ENCODE measurements at regions not wholly inside any gene's neighbourhood (a gene's known extent, or its start where the extent isn't known, plus 50 kb on each side); places are given as distances from the start of the nearest gene placed in this dataset.

DNA sequence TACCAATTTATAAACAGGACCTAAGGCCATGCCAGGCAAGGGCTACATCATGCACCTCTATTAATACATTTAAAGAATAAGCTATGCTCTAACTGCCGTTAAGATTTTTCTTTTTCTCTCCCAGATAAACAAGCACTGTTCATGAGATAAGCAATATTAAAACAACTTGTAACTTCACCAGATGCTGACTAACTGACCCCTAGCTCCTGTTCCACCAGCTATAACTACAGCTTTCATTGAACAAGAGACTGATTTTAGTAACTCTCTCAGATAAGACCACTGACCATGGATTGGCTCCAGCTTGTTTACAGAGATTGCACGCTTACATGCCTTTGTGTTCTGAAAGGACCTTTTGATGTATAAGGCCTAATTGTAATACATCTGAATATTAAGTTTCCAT is 540.7 kb upstream of the NECTIN3 start:
- DNase-seq (ENCODE audit: low read depth): no peak
- TF ChIP-seq, protein P1, sequence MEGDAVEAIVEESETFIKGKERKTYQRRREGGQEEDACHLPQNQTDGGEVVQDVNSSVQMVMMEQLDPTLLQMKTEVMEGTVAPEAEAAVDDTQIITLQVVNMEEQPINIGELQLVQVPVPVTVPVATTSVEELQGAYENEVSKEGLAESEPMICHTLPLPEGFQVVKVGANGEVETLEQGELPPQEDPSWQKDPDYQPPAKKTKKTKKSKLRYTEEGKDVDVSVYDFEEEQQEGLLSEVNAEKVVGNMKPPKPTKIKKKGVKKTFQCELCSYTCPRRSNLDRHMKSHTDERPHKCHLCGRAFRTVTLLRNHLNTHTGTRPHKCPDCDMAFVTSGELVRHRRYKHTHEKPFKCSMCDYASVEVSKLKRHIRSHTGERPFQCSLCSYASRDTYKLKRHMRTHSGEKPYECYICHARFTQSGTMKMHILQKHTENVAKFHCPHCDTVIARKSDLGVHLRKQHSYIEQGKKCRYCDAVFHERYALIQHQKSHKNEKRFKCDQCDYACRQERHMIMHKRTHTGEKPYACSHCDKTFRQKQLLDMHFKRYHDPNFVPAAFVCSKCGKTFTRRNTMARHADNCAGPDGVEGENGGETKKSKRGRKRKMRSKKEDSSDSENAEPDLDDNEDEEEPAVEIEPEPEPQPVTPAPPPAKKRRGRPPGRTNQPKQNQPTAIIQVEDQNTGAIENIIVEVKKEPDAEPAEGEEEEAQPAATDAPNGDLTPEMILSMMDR (IDR thresholded peaks at IDR 0.05; ENCODE audit: insufficient read depth, low read depth, low read length, missing control alignments): no peak

DNA sequence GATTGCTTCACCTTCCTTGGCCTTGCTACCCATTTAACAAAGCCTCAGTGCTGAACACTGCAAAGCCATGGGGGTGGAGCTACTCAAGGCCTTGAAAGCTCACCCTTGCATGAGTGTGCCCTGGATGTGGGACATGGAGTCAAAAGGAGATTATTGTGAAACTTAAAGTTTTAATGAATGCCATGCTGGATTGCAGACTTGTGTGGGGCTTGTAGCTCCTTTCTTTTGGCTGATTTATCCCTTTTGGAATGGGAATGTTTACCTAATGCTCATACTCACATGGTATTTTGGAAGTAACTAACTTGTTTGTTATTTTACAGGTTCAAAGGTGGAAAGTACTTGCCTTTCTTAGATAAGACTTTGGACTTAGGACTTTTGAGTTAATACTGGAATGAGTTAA is 538.5 kb upstream of the NECTIN3 start:
- peak; percentile 6 for DNase-seq (ENCODE audit: low read depth)
- TF ChIP-seq, protein P1 (IDR thresholded peaks at IDR 0.05; ENCODE audit: insufficient read depth, low read depth, low read length, missing control alignments): no peak
- H3K4me3 ChIP-seq (ENCODE audit: low read length): no peak overlapping the region

More for the DNA sequence above, 540.7 kb upstream of the NECTIN3 start:
- H3K4me3 ChIP-seq (ENCODE audit: low read length): no peak overlapping the region

DNA sequence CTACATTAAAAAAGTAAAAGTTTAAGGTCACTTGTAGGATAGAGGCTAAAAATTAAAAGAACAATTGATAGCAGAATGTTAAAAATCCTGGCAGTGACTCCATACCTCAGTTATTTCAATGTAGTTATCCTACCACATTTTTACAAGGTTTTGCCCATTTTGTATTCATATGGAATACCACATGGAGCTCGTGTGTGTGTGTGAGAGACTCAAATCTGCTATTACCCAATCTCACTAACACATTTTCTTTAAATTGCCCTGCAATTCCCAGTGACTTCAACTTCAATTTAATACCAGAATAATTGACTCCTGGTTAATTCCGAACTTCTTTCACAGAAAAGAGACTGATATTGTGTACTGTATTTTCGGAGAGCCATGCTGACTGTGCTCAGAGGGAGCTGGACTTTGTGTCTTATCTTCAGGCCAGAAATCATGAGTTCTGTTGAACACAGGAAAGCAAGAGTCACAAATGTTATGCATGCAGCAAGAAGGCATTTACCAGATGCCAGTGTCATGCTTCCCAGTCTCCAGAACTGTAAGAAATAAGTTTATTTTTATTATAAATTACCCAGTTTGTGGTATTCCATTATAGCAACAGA is 529.0 kb upstream of the NECTIN3 start:
- no peak overlapping the region for H3K4me3 ChIP-seq (ENCODE audit: low read length)
- DNase-seq (ENCODE audit: low read depth): no peak
- TF ChIP-seq, protein P1 (IDR thresholded peaks at IDR 0.05; ENCODE audit: insufficient read depth, low read depth, low read length, missing control alignments): no peak

DNA sequence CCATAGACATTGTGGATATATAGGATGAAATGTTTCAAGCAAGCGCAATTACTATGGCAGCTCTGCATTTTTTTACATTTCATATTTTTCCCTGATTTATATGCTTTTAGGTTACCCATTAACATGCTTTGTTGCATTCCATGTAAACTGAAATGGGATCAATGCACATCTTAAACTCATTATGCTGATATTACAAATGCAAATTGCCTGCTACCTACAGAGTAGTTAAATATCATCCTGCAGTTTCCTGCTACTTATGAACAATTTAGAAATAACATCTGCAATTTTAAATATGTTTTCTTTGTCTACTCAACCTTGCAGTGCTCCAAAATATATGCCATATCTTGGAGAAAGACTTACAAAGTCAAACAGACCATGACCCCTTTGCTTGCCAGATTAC is 526.9 kb upstream of the NECTIN3 start:
- H3K4me3 ChIP-seq (ENCODE audit: low read length): no peak overlapping the region
- DNase-seq (ENCODE audit: low read depth): no peak
- TF ChIP-seq, protein P1 (IDR thresholded peaks at IDR 0.05; ENCODE audit: insufficient read depth, low read depth, low read length, missing control alignments): no peak

DNA sequence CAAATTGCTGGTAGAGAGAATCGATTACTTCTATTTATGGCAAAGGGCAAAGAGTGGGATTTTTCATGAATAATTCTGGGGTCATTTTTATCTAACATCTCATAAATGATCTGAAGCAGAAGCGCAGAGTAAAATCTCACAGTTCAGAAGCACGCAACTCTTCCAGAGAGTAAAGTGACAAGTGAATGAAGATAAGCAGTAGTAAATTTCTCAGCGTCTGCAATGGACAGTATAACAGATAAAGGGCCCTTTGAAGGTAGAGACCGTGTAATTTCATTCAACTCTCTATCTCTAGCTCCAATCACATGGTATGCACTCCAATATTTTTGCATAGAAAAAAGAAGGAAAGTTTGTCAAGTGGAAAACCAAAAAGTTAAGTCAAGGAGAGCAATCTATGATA is 521.1 kb upstream of the NECTIN3 start:
- H3K4me3 ChIP-seq (ENCODE audit: low read length): no peak overlapping the region
- TF ChIP-seq, protein P1 (IDR thresholded peaks at IDR 0.05; ENCODE audit: insufficient read depth, low read depth, low read length, missing control alignments): no peak
- DNase-seq (ENCODE audit: low read depth): no peak

DNA sequence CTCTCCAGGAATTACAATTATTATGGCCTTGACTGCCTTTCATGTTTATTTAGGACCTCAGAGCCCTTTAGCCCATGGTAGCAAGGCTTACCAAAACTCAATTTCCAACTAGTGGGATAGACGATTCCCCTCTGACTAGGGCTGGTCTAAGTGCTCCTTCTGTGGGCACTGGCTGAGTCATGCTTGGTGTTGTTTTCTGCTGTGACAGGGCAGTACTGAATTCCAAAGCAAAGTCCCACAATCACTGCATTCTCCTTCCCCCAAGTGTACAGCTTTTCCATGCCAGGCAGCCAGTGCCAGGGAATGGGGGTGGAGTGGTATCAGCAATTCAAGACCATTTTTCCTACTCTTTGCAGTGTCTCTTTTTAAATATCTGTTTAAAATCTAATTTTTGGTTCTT is 509.0 kb upstream of the NECTIN3 start:
- TF ChIP-seq, protein P1 (IDR thresholded peaks at IDR 0.05; ENCODE audit: insufficient read depth, low read depth, low read length, missing control alignments): no peak
- no peak overlapping the region for H3K4me3 ChIP-seq (ENCODE audit: low read length)
- DNase-seq (ENCODE audit: low read depth): peak; percentile 14

DNA sequence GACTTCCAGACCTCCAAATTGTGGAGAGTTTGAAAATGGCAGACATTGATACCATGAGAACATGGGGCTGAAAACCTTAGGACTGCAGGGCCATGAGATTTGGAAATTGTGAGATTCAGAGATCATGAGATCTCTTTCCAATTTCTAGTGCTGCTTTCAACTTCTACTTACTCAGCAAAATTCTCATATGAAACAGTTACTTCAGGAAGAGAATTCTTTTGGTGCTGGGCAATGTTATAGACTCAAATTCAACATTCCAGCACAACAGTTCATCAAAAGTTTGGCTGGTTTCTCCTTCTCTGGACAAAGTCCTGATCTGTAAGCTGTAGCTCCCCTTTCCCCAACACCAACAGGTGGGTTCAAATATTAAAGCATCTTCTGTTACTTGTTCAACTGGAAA is 506.9 kb upstream of the NECTIN3 start:
- no peak for DNase-seq (ENCODE audit: low read depth)
- H3K4me3 ChIP-seq (ENCODE audit: low read length): no peak overlapping the region
- TF ChIP-seq, protein P1 (IDR thresholded peaks at IDR 0.05; ENCODE audit: insufficient read depth, low read depth, low read length, missing control alignments): no peak

All from epithelial cell of esophagus (primary cell).